Pulmonary artery endothelial cell (primary cell): ENCODE measurements at regions not wholly inside any gene's neighbourhood (a gene's known extent, or its start where the extent isn't known, plus 50 kb on each side); places are given as distances from the start of the nearest gene placed in this dataset.
A peak's percentile ranks its signal among the peaks of the same experiment; 100 is the strongest.

ENCODE experiments used
- DNase-seq: peaks from one replicate; pipeline ENCODE4 v3.0.0-alpha.2; 2011; ENCODE audit warnings: low read depth, low spot score

DNA sequence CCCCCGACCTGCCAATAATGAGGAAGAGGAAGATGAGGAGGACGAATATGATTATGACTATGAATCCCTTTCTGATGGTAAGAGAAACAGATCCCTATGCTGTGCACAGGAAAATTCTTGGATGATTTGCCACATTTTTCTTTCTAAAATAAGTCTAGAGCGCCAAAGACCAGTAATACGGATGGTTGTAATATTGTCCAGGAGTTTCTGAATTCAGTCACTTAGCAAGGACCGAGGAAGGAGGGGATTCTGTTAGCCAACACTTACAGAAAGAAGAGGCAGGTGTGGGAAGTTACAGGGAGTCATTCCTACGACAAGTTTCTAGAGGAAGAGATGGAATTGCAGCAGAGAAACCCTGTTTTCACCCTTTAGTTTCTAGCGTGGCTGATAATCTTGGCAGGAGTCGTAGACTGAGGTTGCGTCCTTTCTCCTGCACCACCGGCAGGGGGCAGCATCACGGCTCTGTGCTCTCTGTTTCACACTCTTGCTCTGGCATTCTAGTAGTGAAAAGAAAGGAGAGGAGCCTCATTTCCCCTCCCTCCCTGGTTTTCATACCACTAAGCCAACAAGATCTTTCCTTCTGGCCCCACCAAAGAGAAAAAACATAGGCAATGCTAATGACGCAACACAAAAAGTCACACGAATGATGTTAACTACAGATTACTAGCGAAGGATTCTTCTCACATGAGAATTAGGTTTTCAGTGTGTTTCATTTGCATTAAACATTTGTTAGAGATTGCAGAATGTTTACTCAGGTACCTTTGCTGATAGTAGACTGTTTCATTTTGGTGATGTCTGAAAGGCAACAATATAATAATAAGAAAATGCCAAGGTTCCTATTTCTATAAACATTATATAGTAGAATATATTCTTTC is 82.7 kb downstream of the NOC3L start:
- DNase-seq: peak; percentile 5

DNA sequence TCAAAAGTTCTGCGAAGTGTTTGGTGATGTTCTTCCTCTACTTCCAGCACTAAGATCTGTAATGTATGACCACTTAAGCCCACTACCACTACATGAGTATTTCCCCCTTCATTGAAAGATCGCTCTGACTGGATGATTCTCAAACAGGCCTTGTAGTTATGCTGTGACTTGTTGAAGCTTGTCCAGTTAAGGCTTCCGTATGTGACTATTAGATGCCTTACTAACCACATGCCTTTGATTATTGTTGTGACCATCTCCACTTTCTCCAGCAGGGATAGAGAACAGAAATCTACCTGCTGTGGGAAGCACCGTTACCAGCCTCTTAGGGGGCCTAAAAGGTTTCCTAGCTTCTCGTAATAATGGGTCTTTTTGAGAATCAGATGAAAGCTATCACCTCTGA is 81.1 kb downstream of the NOC3L start:
- no peak for DNase-seq

DNA sequence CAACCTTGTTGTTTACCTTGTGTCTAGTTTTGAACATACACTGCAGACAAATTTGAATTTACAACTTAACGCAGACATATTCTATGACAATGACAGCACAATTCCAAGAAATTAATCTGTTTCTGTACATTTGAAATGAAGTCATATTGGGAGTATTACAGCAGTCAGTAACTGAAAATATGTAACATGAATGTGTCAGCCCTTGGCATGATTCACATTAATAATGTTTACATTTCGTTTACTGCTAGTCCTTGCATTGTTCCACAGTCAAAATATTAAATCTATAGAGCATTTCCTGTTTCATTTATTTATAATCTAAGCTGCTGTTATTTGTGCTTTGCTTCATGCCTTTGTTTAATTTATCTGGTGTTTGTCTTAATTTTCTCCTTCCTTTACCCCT is 80.4 kb downstream of the NOC3L start:
- DNase-seq: no peak
